HG02885 (cell line): ENCODE measurements at regions not wholly inside any gene's neighbourhood (a gene's known extent, or its start where the extent isn't known, plus 50 kb on each side); places are given as distances from the start of the nearest gene placed in this dataset.
"Not testable (repeated sequence)": the region's sequence is repeated elsewhere in the genome, so short reads cannot be mapped to it uniquely, and the experiment has no call there.

Experiments used
- ATAC-seq: cut with Tn5 transposase; IDR thresholded peaks from one replicate; pipeline ENCODE4 v1.9.1; 2021; ENCODE audit warnings: mild to moderate bottlenecking; ENCODE audit not compliant: unreplicated experiment, poor library complexity

GRCh38 chr3:55300701-55301100 is 186.4 kb downstream of the WNT5A start:
- no peak for ATAC-seq

DNA sequence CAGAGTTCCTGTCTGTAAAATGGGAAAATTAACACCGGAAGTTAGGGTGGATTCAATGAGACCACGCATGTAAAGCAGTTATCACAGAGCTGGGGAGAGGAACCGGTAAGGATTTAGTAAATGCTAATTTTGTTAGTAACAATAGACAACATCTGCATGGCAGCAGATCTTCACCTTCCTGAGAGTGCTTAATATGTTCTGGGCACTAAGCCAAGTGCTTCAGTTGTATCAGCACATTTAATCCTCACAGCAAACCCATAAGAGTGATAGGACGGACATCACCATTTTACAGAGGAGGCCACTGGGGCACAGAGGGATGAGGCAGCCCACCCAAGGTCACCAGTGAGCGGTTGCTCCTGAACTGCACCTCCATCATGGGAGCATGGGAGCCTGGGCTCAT is 189.4 kb downstream of the WNT5A start:
- ATAC-seq = no peak

- no peak for ATAC-seq
Measured at GRCh38 chr3:55297245-55297644, 189.9 kb downstream of the WNT5A start.

DNA sequence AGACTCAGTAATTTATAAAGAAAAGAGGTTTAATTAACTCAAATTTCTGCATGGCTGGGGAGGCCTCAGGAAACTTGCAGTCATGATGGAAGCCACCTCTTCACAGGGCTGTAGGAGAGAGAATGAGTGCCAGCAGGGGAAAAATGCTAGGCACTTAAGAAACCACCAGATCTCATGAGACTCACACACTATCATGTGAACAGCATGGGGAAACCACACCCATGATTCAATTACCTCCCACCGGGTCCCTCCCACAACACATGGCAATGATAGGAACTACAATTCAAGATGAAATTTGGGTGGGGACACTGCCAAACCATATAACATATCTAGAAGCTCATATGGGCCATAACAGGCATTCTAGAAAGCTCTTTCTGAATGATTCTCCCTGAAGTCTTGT is 190.3 kb downstream of the WNT5A start:
- ATAC-seq = no peak

DNA sequence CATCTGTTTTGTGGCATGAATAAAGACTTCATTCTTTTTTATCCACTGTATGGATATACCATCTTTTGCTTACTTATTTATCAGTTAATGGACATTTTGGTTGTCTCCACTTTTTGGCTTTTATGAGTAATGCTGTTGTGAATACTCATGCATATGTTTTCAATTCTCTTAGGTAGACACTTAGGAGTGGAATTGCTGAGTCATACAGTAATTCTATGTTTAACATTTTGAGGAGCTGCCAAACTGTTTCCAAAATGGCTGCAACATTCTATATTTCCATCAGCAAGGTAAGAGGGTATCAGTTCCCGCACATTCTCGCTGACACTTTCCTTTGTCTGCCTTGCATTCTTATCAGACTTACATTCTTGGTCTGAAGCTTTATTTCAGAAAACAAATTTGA is 191.1 kb downstream of the WNT5A start:
- no peak for ATAC-seq

DNA sequence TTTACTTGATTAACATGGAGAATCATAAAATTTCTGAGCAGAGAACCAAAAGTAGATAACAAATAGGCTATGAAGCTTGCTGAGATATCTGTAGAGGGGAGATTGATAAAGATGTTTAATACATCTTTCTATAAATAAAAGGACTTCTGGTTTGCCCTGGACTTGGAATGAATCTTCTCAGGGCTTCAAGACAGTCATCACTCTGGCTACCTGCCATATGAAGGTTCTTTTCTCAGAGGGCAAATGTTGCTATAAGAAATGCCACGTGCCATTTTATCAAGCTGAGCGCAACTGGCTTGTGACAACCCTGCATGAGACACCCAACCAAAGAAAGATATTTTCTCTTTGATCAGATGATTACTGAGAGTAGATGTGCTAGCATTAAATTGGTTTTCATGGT is 192.5 kb downstream of the WNT5A start:
- ATAC-seq = no peak

- no peak for ATAC-seq
Measured at GRCh38 chr3:55292360-55292759, 194.7 kb downstream of the WNT5A start.

- ATAC-seq = no peak
Measured at GRCh38 chr3:55288657-55289056, 198.4 kb downstream of the WNT5A start.

DNA sequence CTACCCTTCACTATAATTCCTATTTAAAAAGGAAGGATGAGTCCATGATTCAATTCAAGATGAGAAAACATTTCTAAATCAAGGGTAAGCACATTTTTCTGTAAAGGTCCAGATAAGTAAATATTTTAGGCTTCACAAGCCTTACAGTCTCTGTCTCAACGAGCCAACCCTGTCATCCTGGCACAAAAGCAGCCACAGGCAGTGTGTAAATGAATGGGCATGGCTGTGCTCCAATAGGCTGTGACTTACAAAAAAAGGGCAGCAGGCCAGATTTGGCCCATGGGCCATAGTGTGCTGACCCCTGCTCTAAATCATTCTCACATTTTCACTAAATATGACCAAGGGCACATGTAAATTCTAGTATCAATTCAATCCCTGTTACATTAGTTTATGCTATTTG is 200.4 kb downstream of the WNT5A start:
- ATAC-seq = no peak

- ATAC-seq = no peak
Measured at GRCh38 chr3:55285156-55285555, 201.9 kb downstream of the WNT5A start.

GRCh38 chr3:55283441-55283925 is 203.6 kb downstream of the WNT5A start:
- ATAC-seq = no peak

DNA sequence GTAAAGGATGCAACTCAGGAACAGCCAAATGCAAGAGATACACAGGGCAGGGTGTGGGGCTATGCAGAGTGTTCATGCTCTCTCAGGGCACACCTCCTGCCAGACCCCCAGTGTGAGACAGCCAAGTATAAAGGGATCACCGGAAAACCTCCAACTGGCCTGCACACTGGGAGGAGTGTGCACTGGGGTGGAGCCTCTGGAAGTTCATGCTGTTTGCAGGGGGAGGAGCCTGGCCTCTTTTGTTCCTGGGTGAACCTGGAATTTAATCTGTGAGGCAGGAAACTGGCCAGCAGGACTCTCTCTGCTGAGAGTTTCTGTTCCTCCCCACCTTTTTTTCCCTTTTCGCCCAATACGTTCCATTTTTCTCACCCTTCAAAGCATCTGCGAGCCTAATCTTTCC is 204.1 kb downstream of the WNT5A start:
- no peak for ATAC-seq

GRCh38 chr3:55272031-55272645 is 215.0 kb downstream of the WNT5A start:
- ATAC-seq = no peak

- ATAC-seq = no peak
Measured at GRCh38 chr3:55271549-55271948, 215.6 kb downstream of the WNT5A start.

DNA sequence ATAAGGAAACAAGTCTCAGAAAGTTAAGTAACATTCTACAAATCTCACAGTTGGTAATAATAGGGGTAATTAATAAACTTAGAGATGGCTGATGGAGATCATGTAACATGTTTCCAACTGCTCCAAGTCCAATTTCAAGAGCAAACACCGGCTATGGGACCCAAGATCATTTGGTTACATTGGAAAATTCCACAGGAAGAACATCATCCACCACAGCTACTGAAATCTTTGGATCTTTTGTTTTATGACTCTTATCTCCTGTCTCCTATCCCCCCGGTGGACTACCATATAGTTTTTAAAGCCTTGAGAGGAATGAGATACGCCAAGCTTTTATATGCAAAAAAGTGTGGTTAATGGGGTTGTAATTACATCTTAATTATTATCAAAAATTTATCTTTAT is 216.1 kb downstream of the WNT5A start:
- ATAC-seq = no peak

DNA sequence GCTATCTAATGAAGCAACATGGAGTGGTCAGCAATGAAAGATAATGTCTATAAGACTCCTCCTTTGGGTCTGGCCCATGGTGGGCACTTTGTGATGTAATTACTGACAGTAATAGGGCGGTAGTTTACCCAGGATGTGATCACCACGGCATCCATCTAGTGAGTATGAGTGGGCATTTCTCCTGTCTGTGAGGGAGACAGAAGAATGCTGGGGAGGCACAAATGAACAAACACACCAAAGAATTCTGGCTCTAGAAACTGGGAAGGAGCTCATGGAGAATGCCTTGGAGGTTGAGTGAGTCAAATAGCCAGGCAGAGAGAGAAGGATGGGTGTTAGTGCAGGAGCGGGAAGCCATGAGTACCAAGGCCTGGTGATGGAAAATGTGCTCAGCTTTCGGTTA is 217.5 kb downstream of the WNT5A start:
- no peak for ATAC-seq

DNA sequence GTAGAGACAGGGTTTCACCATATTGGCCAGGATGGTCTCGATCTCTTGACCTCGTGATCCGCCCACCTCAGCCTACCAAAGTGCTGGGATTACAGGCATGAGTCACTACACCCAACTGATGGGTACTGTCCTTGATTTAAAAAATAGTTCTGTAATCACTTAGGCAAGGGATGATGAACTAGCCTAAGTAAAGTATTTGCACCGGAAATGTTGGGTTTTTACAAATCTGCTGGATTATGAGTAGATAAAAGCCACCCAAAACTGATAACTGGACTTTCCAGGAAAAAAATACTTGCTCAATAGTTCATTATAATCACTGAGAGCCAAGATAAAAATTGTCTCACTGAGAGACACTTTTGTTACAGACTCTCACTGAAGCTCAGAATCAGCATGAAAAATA is 218.0 kb downstream of the WNT5A start:
- ATAC-seq = no peak

DNA sequence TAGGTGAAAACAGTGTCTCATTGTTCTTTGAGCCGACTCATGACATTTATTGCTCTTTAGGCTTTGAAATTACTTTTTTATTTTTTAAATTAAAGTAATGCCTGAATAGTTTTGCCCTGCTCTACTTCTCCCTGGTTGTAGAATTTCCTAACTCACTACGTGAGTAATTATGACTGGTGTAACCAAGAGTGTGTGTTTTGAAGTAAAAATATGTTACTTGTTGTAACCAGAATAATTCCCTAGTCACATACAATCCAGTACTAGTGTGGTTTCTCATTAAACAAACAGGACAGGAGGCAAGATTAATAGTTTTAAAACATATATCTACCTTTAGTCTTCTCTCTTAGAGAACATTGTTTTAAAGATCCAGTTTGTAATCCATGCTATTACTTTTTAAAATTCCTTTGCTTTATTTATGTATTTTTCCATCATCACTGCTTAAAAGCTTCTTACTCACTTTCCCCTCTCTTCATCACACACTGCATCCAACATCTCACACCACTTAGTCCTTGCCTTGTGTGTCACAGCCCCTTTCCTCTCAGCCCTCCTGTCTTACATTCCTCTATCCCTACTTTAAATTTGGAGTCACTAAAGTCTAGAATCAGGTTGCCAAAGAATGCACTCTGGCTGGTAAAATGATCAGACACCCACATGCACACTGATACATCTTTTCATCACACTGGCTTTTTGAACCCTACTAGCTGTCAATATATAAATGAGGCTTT is 219.7 kb downstream of the WNT5A start:
- no peak for ATAC-seq

DNA sequence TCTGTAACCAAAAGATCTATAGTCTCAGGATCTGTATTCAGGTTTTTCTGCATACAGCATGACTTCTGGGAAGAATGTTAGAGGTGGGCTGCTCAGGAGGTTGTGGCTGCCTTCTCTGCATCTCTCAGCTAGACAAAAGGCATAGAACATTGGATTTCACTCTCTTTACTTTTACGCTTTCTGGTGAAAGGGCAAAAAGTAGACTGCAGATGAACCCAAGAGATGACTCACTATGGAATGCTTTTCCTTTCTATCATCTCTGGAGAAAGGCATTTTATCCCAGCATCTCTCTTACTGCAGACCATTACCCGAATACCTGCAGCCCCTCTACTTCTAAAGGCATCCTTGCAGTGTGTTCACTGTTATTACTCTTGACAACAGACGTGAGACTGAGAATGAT is 222.2 kb downstream of the WNT5A start:
- ATAC-seq = no peak

DNA sequence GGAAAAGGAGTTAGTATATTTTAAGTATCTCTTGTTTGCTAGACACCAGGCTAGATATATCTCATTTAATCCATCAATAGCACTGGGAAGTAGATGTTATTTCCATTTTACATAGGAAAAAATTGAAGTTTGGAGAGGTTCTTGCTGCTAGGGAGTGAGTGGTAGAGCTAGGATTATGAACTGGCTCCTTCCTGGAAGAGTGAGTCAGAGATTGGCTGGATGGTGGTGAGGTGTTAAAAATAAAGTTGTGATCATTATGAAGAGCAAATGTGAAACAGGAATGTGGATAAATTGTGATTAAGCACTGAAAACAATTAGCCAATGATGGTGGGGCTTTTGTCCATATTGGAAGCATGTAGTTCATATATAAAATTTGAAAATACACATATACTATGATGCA is 234.2 kb downstream of the WNT5A start:
- no peak for ATAC-seq

- not testable (repeated sequence) for ATAC-seq
Measured at GRCh38 chr3:55249156-55249555, 237.9 kb downstream of the WNT5A start.

- ATAC-seq = no peak
Measured at GRCh38 chr3:55247666-55248065, 239.4 kb downstream of the WNT5A start.
